Liver (tissue), 8 donors: ENCODE measurements at regions not wholly inside any gene's neighbourhood (a gene's known extent, or its start where the extent isn't known, plus 50 kb on each side); places are given as distances from the start of the nearest gene placed in this dataset.

Experiments used
- DNase-seq: peaks from one replicate; pipeline ENCODE4 v3.0.0-alpha.2; 2017; ENCODE audit warnings: low spot score
- H3K27ac ChIP-seq, 2 donors: one replicate each; pipeline ENCODE4 v1.7.0; 2013; ENCODE audit warnings: inconsistent platforms in 2 of 2, low read length in 2 of 2, control low read depth in 1 of 2, low read depth in 1 of 2, mild to moderate bottlenecking in 1 of 2
- H3K27me3 ChIP-seq, 4 donors: one replicate each; pipeline versions ENCODE4 v1.6.1 to v1.7.0; 2013; ENCODE audit warnings: low read length in 3 of 4, inconsistent platforms in 1 of 4, mild to moderate bottlenecking in 1 of 4, moderate library complexity in 1 of 4; ENCODE audit not compliant: control insufficient read depth in 4 of 4, insufficient read depth in 4 of 4
- H3K36me3 ChIP-seq, 4 donors: one replicate each; pipeline versions ENCODE4 v1.6.1 to v1.7.0; 2013; ENCODE audit warnings: low read length in 3 of 4, mild to moderate bottlenecking in 3 of 4, low read depth in 1 of 4, moderate library complexity in 1 of 4; ENCODE audit not compliant: control insufficient read depth in 4 of 4, insufficient read depth in 3 of 4
- H3K4me1 ChIP-seq, 4 donors: one replicate each; pipeline versions ENCODE4 v1.6.1 to v1.7.0; 2013; ENCODE audit warnings: low read length in 3 of 4, mild to moderate bottlenecking in 3 of 4, moderate library complexity in 1 of 4; ENCODE audit not compliant: control insufficient read depth in 4 of 4, insufficient read depth in 4 of 4
- H3K4me3 ChIP-seq, 3 donors: one replicate each; pipeline versions ENCODE4 v1.6.1 to v1.7.0; 2013; ENCODE audit warnings: low read length in 3 of 3, control low read depth in 1 of 3, low read depth in 1 of 3, mild to moderate bottlenecking in 1 of 3
- H3K9ac ChIP-seq, 2 donors: one replicate each; pipeline ENCODE4 v1.7.0; 2013; ENCODE audit warnings: low read length in 2 of 2, mild to moderate bottlenecking in 2 of 2, moderate library complexity in 2 of 2, control low read depth in 1 of 2, low read depth in 1 of 2
- H3K9me3 ChIP-seq, 4 donors: one replicate each; pipeline versions ENCODE4 v1.6.1 to v1.7.0; 2013; ENCODE audit warnings: low read length in 3 of 4; ENCODE audit not compliant: control insufficient read depth in 4 of 4
- EGR1 ChIP-seq, 2 donors: IDR thresholded peaks; 2 replicates each; pipeline ENCODE4 v1.6.1; 2016 to 2018; ENCODE audit warnings: antibody characterized with exemption in 2 of 2, low read depth in 2 of 2
- FOXA1 ChIP-seq: IDR thresholded peaks from 2 replicates; pipeline ENCODE4 v1.6.1; 2016; ENCODE audit warnings: antibody characterized with exemption
- FOXA2 ChIP-seq: IDR thresholded peaks from 2 replicates; pipeline ENCODE4 v1.6.1; 2016; ENCODE audit warnings: antibody characterized with exemption
- GABPA ChIP-seq, 2 donors: IDR thresholded peaks in 1 of 2; conservative IDR thresholded peaks in 1 of 2; 2 replicates each; pipeline ENCODE4 v1.6.1; 2016; ENCODE audit warnings: antibody characterized with exemption in 2 of 2, mild to moderate bottlenecking in 1 of 2, moderate library complexity in 1 of 2
- HNF4A ChIP-seq, 2 donors: conservative IDR thresholded peaks; 2 replicates each; pipeline ENCODE4 v1.6.1; 2016; ENCODE audit warnings: antibody characterized with exemption in 2 of 2, mild to moderate bottlenecking in 2 of 2
- JUND ChIP-seq, 2 donors: IDR thresholded peaks; 2 replicates each; pipeline ENCODE4 v1.6.1; 2016; ENCODE audit warnings: antibody characterized with exemption in 2 of 2
- NR2F2 ChIP-seq: IDR thresholded peaks from 2 replicates; pipeline ENCODE4 v1.6.1; 2016; ENCODE audit warnings: antibody characterized with exemption
- RAD21 ChIP-seq, 2 donors: IDR thresholded peaks; 2 replicates each; pipeline ENCODE4 v1.6.1; 2016; ENCODE audit warnings: antibody characterized with exemption in 2 of 2, mild to moderate bottlenecking in 2 of 2
- RXRA ChIP-seq, 2 donors: IDR thresholded peaks; 2 replicates each; pipeline ENCODE4 v1.6.1; 2017 to 2018; ENCODE audit warnings: antibody characterized with exemption in 2 of 2, mild to moderate bottlenecking in 1 of 2
- SP1 ChIP-seq: IDR thresholded peaks from 2 replicates; pipeline ENCODE4 v1.6.1; 2018; ENCODE audit warnings: antibody characterized with exemption, mild to moderate bottlenecking
- TAF1 ChIP-seq: conservative IDR thresholded peaks from 2 replicates; pipeline ENCODE4 v1.6.1; 2016; ENCODE audit warnings: antibody characterized with exemption, mild to moderate bottlenecking
- YY1 ChIP-seq: IDR thresholded peaks from 2 replicates; pipeline ENCODE4 v1.6.1; 2016; ENCODE audit warnings: antibody characterized with exemption, mild to moderate bottlenecking
- WGBS: extraction: QIAGEN DNeasy Blood & Tissue Kit; methylation state at CpG from one replicate; pipeline ENCODE4 v1.1.7; 2013; 5-methylcytosine and 5-hydroxymethylcytosine counted together
- TF ChIP-seq, protein P1 (sequence below): fragments of 150-350 bp; IDR thresholded peaks from 2 replicates; pipeline ENCODE4 v1.5.1; 2017; ENCODE audit warnings: improper control_type of control experiment, low read depth, low read length; ENCODE audit not compliant: missing input control
- TF ChIP-seq, protein P2 (sequence below): IDR thresholded peaks from 2 replicates; pipeline ENCODE4 v1.6.1; 2016; ENCODE audit warnings: antibody characterized with exemption
- TF ChIP-seq, protein P3 (sequence below): IDR thresholded peaks from 2 replicates; pipeline ENCODE4 v1.6.1; 2016; ENCODE audit warnings: antibody characterized with exemption
- TF ChIP-seq, protein P4 (sequence below): IDR thresholded peaks from 2 replicates; pipeline ENCODE4 v1.6.1; 2016; ENCODE audit warnings: antibody characterized with exemption
- donor health status: healthy.
- donor health status: healthy.
- donor health status: healthy.
- donor health status: healthy.
- donor health status: healthy.

DNA sequence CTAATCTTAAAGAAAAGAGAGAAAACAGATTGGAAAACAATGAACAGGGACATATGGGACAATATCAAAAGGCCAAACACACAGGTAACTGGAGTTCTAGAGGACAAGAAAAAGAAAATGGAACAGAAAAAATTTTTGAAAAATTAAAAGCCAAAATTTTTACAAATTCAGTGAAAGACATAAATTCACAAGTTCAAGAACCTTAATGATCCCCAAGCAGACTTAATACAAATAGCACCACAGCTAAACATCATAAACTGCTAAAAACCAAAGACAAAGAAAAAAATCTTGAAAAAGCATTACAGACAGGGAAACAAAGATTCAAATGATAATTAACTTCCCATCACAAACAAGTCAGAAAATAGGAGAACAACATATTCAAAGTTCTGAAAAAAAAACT, 338.5 kb upstream of the SLC30A5 start:
- H3K36me3 ChIP-seq, result no peaks in the 10 kb centered on the region
- DNase-seq, result no peak
- H3K27me3 ChIP-seq, result no peaks in the 10 kb centered on the region
- H3K27ac ChIP-seq, result no peak overlapping the region
- no peak overlapping the region for H3K4me3 ChIP-seq
- TF ChIP-seq NR2F2, result no peak
- no peak for TF ChIP-seq TAF1
- TF ChIP-seq, protein P1, sequence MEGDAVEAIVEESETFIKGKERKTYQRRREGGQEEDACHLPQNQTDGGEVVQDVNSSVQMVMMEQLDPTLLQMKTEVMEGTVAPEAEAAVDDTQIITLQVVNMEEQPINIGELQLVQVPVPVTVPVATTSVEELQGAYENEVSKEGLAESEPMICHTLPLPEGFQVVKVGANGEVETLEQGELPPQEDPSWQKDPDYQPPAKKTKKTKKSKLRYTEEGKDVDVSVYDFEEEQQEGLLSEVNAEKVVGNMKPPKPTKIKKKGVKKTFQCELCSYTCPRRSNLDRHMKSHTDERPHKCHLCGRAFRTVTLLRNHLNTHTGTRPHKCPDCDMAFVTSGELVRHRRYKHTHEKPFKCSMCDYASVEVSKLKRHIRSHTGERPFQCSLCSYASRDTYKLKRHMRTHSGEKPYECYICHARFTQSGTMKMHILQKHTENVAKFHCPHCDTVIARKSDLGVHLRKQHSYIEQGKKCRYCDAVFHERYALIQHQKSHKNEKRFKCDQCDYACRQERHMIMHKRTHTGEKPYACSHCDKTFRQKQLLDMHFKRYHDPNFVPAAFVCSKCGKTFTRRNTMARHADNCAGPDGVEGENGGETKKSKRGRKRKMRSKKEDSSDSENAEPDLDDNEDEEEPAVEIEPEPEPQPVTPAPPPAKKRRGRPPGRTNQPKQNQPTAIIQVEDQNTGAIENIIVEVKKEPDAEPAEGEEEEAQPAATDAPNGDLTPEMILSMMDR, result no peak
- TF ChIP-seq RAD21 (IDR thresholded peaks at IDR 0.05), result no peak
- no peak for TF ChIP-seq YY1
- TF ChIP-seq SP1, result no peak
- TF ChIP-seq, protein P2, sequence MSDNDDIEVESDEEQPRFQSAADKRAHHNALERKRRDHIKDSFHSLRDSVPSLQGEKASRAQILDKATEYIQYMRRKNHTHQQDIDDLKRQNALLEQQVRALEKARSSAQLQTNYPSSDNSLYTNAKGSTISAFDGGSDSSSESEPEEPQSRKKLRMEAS, result no peak
- no peak overlapping the region for H3K9ac ChIP-seq
- H3K9me3 ChIP-seq, result no peaks in the 10 kb centered on the region
- peaks cover 3 to 43% (median 20%) of the 10 kb centered on the region in 4 donors for H3K4me1 ChIP-seq

DNA sequence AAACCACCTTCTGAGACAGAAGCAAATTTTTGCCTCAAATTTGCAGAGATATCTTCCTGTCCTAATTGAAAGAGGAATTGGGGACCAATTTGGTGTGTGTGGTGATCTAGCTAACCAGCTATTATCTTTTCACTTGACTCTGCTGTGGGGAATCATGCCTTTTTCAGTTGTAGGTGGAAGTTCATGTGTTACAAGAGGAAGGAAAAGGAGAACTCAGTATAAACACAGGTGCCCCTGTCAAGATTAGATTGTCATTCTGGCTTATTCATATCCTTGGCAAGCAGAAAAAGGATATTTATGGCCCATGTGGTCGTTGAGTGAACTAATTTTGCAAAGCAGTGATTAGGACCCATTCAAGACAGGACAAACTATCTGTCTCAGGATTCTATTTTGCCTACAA, 336.8 kb upstream of the SLC30A5 start:
- Histone ChIP-seq H3K36me3 (no peaks in the 10 kb centered on the region), H3K4me3 (no peak overlapping the region), H3K27me3 (no peaks in the 10 kb centered on the region), H3K27ac (peak overlapping the region; percentile 90), H3K9ac (no peak overlapping the region), H3K4me1 (peaks cover 3 to 43% (median 20%) of the 10 kb centered on the region in 4 donors), H3K9me3 (no peaks in the 10 kb centered on the region)
- DNase-seq, result no peak
- TF ChIP-seq, protein P3, sequence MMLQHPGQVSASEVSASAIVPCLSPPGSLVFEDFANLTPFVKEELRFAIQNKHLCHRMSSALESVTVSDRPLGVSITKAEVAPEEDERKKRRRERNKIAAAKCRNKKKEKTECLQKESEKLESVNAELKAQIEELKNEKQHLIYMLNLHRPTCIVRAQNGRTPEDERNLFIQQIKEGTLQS, result no peak
- TF ChIP-seq RXRA (IDR thresholded peaks at IDR 0.05), result no peak
- TF ChIP-seq, protein P2, result no peak
- 7% methylated on average over 1 of the region's 1 CpG for WGBS

DNA sequence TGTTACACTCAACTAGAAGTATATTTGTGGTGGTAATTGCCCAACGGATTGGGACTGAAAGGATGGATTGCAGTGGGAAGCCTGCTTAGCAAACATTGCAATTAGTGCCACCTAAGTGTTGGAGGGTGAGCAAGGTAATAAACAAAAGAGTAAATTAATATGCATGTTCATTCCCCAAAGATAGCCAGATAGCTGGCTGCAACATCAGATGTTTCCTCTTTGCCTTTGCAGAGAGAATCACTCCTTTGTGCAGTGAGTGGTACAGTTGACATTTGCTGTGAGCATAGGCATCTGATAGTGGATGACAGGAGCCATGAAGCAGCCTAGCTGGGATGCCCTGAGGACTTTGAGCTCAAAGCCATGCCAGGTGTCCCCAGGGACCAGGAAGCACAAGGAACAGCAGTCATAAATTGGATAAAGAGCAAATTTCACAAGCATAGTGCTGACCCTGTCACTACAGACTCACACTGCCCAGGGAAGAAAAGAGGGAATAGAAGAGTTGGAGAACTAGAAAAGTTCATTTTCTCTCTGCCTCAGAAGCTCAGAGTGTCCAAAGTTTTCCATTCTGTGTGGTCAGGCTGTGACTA, 336.1 kb upstream of the SLC30A5 start:
- H3K9ac ChIP-seq, result peak overlapping the region; percentile 17 to 71
- no peaks in the 10 kb centered on the region for H3K36me3 ChIP-seq
- H3K27ac ChIP-seq, result peak overlapping the region; percentile 90
- H3K4me3 ChIP-seq, result no peak overlapping the region
- 30% methylated on average over 1 of the region's 1 CpG for WGBS
- DNase-seq, result no peak
- no peaks in the 10 kb centered on the region for H3K27me3 ChIP-seq
- no peaks in the 10 kb centered on the region for H3K9me3 ChIP-seq
- peaks cover 3 to 43% (median 20%) of the 10 kb centered on the region in 4 donors for H3K4me1 ChIP-seq
- TF ChIP-seq, protein P4, sequence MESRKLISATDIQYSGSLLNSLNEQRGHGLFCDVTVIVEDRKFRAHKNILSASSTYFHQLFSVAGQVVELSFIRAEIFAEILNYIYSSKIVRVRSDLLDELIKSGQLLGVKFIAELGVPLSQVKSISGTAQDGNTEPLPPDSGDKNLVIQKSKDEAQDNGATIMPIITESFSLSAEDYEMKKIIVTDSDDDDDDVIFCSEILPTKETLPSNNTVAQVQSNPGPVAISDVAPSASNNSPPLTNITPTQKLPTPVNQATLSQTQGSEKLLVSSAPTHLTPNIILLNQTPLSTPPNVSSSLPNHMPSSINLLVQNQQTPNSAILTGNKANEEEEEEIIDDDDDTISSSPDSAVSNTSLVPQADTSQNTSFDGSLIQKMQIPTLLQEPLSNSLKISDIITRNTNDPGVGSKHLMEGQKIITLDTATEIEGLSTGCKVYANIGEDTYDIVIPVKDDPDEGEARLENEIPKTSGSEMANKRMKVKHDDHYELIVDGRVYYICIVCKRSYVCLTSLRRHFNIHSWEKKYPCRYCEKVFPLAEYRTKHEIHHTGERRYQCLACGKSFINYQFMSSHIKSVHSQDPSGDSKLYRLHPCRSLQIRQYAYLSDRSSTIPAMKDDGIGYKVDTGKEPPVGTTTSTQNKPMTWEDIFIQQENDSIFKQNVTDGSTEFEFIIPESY, result peak; percentile 80
- TF ChIP-seq FOXA2 (peak; percentile 72), EGR1 (IDR thresholded peaks at IDR 0.05; ENCODE audit: low read depth in 2 of 2) (peak; percentile 42 to 74), RAD21 (IDR thresholded peaks at IDR 0.05) (peak; percentile 69 to 74), NR2F2 (peak; percentile 68), TAF1 (peak; percentile 55), YY1 (peak; percentile 91), FOXA1 (peak; percentile 43), RXRA (IDR thresholded peaks at IDR 0.05) (peak; percentile 91 to 95), SP1 (peak; percentile 96), JUND (IDR thresholded peaks at IDR 0.05) (peak; percentile 71 to 86), HNF4A (conservative IDR thresholded peaks at IDR 0.05) (peak; percentile 100), GABPA (IDR thresholded peaks at IDR 0.05 in 1 of 2, conservative IDR thresholded peaks at IDR 0.05 in 1 of 2) (peak in 1 of 2 donors; percentile 48)
- TF ChIP-seq, protein P2, result peak; percentile 96
- TF ChIP-seq, protein P1, result no peak
- TF ChIP-seq, protein P3, result peak; percentile 66
